Urinary bladder (tissue), 3 donors: ENCODE measurements at regions not wholly inside any gene's neighbourhood (a gene's known extent, or its start where the extent isn't known, plus 50 kb on each side); places are given as distances from the start of the nearest gene placed in this dataset.

Experiments used
- DNase-seq: peaks from one replicate; pipeline ENCODE4 v3.0.0-alpha.2; 2015; ENCODE audit errors: extremely low spot score
- H3K27ac ChIP-seq: one replicate; pipeline ENCODE4 v1.5.1; 2013; ENCODE audit warnings: low read depth, mild to moderate bottlenecking, moderate library complexity
- H3K36me3 ChIP-seq: one replicate; pipeline ENCODE4 v1.6.1; 2013; ENCODE audit warnings: mild to moderate bottlenecking, moderate library complexity; ENCODE audit not compliant: insufficient read depth
- H3K4me1 ChIP-seq: one replicate; pipeline ENCODE4 v1.6.1; 2013; ENCODE audit warnings: mild to moderate bottlenecking, moderate library complexity; ENCODE audit not compliant: insufficient read depth
- H3K4me3 ChIP-seq: one replicate; pipeline ENCODE4 v1.5.1; 2013; ENCODE audit warnings: low read depth, low read length
- WGBS: extraction: QIAGEN DNeasy Blood & Tissue Kit; methylation state at CpG from one replicate; pipeline ENCODE4 v1.1.7; 2013; 5-methylcytosine and 5-hydroxymethylcytosine counted together
- donor health status: healthy with polysubstance abuse.
- donor health status: healthy.

- no peaks in the 10 kb centered on the region for H3K36me3 ChIP-seq
- 95% methylated on average over 33 of the region's 33 CpGs for WGBS
- H3K27ac ChIP-seq = no peak overlapping the region
- DNase-seq = no peak
- no peaks in the 10 kb centered on the region for H3K4me1 ChIP-seq
- H3K4me3 ChIP-seq = no peak overlapping the region
These were observed 200.3 kb downstream of the LMO4 start for GRCh38 chr1:87528754-87529517.

GRCh38 chr1:87530042-87530807 lies 201.5 kb downstream of the LMO4 start:
- no peaks in the 10 kb centered on the region for H3K36me3 ChIP-seq
- DNase-seq = no peak
- WGBS = 91% methylated on average over 7 of the region's 7 CpGs
- H3K27ac ChIP-seq = no peak overlapping the region
- no peak overlapping the region for H3K4me3 ChIP-seq
- H3K4me1 ChIP-seq = no peaks in the 10 kb centered on the region

- whole genome bisulfite sequencing = 27% methylated on average over 1 of the region's 1 CpG
- Histone ChIP-seq H3K27ac (no peak overlapping the region), H3K4me1 (no peaks in the 10 kb centered on the region)
These were observed 206.9 kb downstream of the LMO4 start for GRCh38 chr1:87535551-87535950.

GRCh38 chr1:87539147-87539546 lies 210.5 kb downstream of the LMO4 start:
- no peak for DNase-seq
- WGBS = 94% methylated on average over 1 of the region's 1 CpG
- Histone ChIP-seq H3K36me3 (no peaks in the 10 kb centered on the region), H3K4me3 (no peak overlapping the region), H3K27ac (no peak overlapping the region), H3K4me1 (no peaks in the 10 kb centered on the region)

More at GRCh38 chr1:87535551-87535950, 206.9 kb downstream of the LMO4 start:
- Histone ChIP-seq H3K36me3 (no peaks in the 10 kb centered on the region), H3K4me3 (no peak overlapping the region)
- no peak for DNase-seq

GRCh38 chr1:87542697-87543096 lies 214.0 kb downstream of the LMO4 start:
- H3K4me1 ChIP-seq = no peaks in the 10 kb centered on the region
- DNase-seq = no peak
- no peak overlapping the region for H3K4me3 ChIP-seq
- WGBS = 96% methylated on average over 2 of the region's 2 CpGs
- no peak overlapping the region for H3K27ac ChIP-seq
- no peaks in the 10 kb centered on the region for H3K36me3 ChIP-seq

DNA sequence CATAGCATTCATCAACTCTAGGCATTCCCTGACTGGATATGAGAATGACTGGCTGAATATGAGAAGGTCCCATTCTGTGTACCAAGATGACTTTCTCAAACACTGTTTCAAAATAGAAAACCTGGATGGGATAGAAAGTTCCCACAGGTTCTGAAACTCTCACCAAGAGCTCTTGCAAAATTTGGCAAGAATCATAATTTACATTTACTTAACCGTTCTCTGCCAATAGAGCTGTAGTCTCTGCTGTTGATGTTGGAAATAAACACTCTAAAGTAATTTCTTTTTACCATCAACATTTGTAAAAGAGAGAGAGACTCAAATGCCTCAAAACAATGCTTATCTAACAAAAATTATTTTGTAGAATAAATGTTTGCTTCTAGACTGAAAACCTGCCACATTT lies 221.1 kb downstream of the LMO4 start:
- DNase-seq = no peak
- no peaks in the 10 kb centered on the region for H3K36me3 ChIP-seq
- H3K4me1 ChIP-seq = no peaks in the 10 kb centered on the region
- H3K4me3 ChIP-seq = no peak overlapping the region
- H3K27ac ChIP-seq = no peak overlapping the region
- WGBS = 19% methylated on average over 1 of the region's 1 CpG

GRCh38 chr1:87553511-87553910 lies 224.8 kb downstream of the LMO4 start:
- DNase-seq = no peak
- Histone ChIP-seq H3K27ac (no peak overlapping the region), H3K4me1 (no peaks in the 10 kb centered on the region), H3K36me3 (no peaks in the 10 kb centered on the region), H3K4me3 (no peak overlapping the region)
- 93% methylated on average over 2 of the region's 2 CpGs for WGBS

DNA sequence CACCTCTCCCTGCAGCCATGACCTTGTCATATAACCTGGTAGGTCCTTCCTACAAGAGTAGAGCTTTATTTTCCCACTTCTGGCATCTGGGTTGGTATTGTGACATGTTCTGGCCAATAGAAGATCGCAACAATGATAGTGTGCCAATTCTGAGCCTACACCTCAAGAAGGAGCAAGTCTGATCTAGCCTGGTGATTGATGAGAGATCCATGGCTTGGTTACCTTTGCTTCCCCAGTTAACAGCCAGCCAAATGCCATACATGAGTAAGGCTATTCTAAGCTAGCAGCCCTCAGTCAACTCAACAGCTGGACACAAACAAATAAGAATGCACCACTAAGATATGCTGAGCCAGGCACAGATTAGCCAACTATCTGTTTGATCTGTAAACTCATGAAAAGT lies 226.7 kb downstream of the LMO4 start:
- no peaks in the 10 kb centered on the region for H3K36me3 ChIP-seq
- no peak overlapping the region for H3K27ac ChIP-seq
- H3K4me3 ChIP-seq = no peak overlapping the region
- H3K4me1 ChIP-seq = no peaks in the 10 kb centered on the region
- WGBS = 94% methylated on average over 1 of the region's 1 CpG
- no peak for DNase-seq

DNA sequence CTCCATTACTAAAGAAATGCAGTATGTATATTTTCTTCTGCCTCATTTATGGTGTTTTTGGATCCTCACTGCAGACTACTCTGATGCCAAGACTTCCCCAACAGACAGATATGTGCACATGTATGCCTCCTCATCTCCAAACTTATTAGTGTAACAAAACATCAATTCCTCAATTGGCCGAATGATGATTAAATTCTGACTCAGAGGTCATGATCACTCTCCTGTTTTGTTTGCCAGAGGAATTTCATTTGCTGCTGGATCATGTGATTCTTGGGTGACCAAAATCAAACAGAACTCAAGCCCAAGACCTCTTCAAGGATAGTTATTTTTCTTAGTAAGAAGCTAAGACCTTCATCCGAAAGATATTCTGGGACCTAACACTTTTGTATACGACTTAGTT lies 227.6 kb downstream of the LMO4 start:
- DNase-seq = no peak
- Histone ChIP-seq H3K4me3 (no peak overlapping the region), H3K4me1 (no peaks in the 10 kb centered on the region), H3K36me3 (no peaks in the 10 kb centered on the region), H3K27ac (no peak overlapping the region)
- 96% methylated on average over 3 of the region's 3 CpGs for WGBS

DNA sequence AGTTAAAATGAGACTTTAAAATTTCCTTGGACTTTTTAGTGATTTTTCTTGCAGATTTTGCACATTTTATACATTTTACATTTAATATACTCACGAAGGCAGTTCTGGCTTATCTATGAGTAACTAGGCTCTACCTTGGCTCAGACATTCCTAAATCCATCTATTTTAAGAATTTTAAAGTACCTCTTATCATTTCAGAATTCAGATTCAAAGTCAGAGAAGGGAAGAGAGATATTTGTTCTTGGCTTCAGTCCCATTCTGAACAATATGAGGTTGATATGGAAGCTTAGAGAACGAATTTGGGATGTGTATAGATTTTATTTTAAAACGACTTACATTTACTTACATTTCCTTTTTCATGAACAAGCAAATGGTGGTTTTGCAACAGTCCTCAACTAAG lies 230.2 kb downstream of the LMO4 start:
- 65% methylated on average over 3 of the region's 3 CpGs for WGBS
- H3K36me3 ChIP-seq = no peaks in the 10 kb centered on the region
- H3K27ac ChIP-seq = no peak overlapping the region
- DNase-seq = no peak
- no peak overlapping the region for H3K4me3 ChIP-seq
- H3K4me1 ChIP-seq = no peaks in the 10 kb centered on the region

DNA sequence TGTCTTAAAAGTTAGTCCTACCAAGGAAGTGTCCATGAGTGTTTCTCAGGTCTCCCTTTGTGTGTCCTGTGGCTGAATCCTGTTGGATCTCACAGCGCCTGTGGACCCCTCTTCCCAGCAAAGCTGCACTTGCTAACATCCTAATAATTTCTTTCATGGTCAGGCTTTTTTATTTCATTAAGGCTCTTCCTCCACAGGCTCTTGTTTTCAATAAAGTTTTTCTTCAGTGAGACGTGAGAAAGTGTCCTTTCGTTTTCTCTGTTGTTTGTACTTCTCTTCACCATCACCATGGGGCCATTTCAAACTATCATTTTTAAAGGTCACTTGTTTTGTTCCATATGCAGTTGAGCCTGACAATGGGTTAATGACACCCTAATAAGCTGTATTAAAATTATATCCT lies 231.5 kb downstream of the LMO4 start:
- H3K36me3 ChIP-seq = no peaks in the 10 kb centered on the region
- H3K27ac ChIP-seq = no peak overlapping the region
- no peak overlapping the region for H3K4me3 ChIP-seq
- H3K4me1 ChIP-seq = no peaks in the 10 kb centered on the region
- WGBS = 96% methylated on average over 3 of the region's 3 CpGs
- DNase-seq = no peak

DNA sequence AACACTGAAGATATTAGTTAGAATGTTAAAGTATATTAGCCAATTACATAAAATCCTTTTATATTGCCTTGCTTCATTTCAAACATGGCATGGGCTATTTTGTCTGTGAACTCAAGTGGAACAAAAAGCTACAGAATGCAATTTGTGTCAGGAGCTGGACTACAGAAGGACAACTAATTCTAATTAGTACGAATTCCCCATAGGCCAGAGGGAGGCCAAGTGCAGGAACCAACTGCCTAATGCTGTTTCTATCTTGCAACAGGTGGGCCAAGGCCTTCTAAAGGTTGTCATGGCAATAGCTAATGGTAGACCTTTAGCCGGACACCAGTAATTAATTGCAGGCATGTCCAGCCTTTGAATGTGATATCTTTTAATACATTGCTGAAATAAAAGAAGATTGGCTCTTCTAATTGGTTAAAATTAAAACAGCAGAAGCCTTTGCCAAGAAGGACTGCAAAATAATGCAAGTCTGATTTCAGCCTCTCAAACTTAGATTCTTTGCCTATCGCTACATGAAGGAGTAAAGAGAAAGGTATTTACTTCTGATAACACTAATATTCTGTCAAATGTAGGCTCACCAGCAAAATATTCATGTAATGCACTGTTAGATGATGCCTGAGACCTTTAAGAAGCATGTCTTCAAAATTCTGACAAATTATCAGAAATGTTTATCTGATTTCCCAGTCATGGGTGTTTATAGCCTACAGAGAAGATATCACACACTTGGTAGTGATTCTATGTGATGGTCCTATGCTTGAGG lies 232.1 kb downstream of the LMO4 start:
- WGBS = 82% methylated on average over 3 of the region's 3 CpGs
- no peaks in the 10 kb centered on the region for H3K36me3 ChIP-seq
- no peak overlapping the region for H3K27ac ChIP-seq
- H3K4me3 ChIP-seq = no peak overlapping the region
- no peaks in the 10 kb centered on the region for H3K4me1 ChIP-seq
- DNase-seq = no peak

DNA sequence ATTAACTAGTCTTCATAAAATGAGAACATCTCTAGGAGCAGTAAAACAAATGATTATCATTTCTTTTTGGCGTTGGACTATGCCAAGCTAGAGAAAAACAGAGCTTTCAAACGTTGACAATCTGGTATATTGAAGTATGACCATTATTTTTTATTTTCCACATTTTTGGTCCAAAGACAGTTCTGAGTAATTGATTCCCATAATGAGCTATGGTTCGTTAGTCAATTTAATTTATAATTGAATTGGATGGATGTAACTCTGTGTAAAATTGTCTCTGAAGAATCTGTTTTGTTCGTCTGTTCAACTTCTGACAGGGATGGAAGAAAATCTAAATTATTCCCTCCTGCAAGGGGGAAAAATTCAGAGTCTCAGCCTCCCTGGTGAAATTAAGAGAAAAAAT lies 234.5 kb downstream of the LMO4 start:
- no peaks in the 10 kb centered on the region for H3K4me1 ChIP-seq
- no peak overlapping the region for H3K27ac ChIP-seq
- DNase-seq = no peak
- 86% methylated on average over 4 of the region's 4 CpGs for WGBS
- no peaks in the 10 kb centered on the region for H3K36me3 ChIP-seq
- no peak overlapping the region for H3K4me3 ChIP-seq

GRCh38 chr1:87565861-87566260 lies 237.2 kb downstream of the LMO4 start:
- H3K4me3 ChIP-seq = no peak overlapping the region
- H3K27ac ChIP-seq = no peak overlapping the region
- no peaks in the 10 kb centered on the region for H3K36me3 ChIP-seq
- no peaks in the 10 kb centered on the region for H3K4me1 ChIP-seq
- WGBS = 60% methylated on average over 5 of the region's 5 CpGs
- no peak for DNase-seq
